HCT116 (cell line): ENCODE measurements at regions not wholly inside any gene's neighbourhood (a gene's known extent, or its start where the extent isn't known, plus 50 kb on each side); places are given as distances from the start of the nearest gene placed in this dataset.

ENCODE experiments used
- CBX3 ChIP-seq: IDR thresholded peaks from 2 replicates; pipeline ENCODE4 v1.6.1; 2012; ENCODE audit warnings: low read depth
- EZH2phosphoT487 ChIP-seq: fragments of 200-600 bp; IDR thresholded peaks from 2 replicates; pipeline ENCODE4 v1.6.1; 2018; ENCODE audit warnings: antibody characterized with exemption, borderline replicate concordance
- FOSL1 ChIP-seq: IDR thresholded peaks from 2 replicates; pipeline ENCODE4 v1.6.1; 2012; ENCODE audit warnings: low read depth
- POLR2A ChIP-seq: IDR thresholded peaks from 2 replicates; pipeline ENCODE4 v1.7.0; 2011; ENCODE audit warnings: borderline replicate concordance; ENCODE audit not compliant: insufficient read depth, insufficient read length; ENCODE audit errors: extremely low read depth
- POLR2AphosphoS5 ChIP-seq: IDR thresholded peaks from 2 replicates; pipeline ENCODE4 v1.6.1; 2011; ENCODE audit warnings: mild to moderate bottlenecking, low read depth, low read length, moderate library complexity
- RAD21 ChIP-seq: IDR thresholded peaks from 2 replicates; pipeline ENCODE4 v1.6.1; 2012; ENCODE audit warnings: low read depth, mild to moderate bottlenecking
- SP1 ChIP-seq: IDR thresholded peaks from 2 replicates; pipeline ENCODE4 v1.6.1; 2012; ENCODE audit warnings: low read depth
- SRF ChIP-seq: IDR thresholded peaks from 2 replicates; pipeline ENCODE4 v1.6.1; 2012; ENCODE audit warnings: low read depth
- YY1 ChIP-seq: IDR thresholded peaks from 2 replicates; pipeline ENCODE4 v1.6.1; 2011; ENCODE audit warnings: low read length, low read depth, moderate library complexity, mild to moderate bottlenecking; ENCODE audit not compliant: insufficient replicate concordance; ENCODE audit errors: extremely low read depth
- ZNF274 ChIP-seq: fragments of 200-500 bp; sonication (Bioruptor generic); IDR thresholded peaks from 2 replicates; pipeline ENCODE4 v1.6.1; 2014; ENCODE audit warnings: mild to moderate bottlenecking, low read depth, low read length, inconsistent platforms
- TF ChIP-seq, protein P1 (sequence below), 3 experiments: fragments of 200-600 bp in 1 of 3; sonication (generic) in 1 of 3; IDR thresholded peaks in 2 of 3; conservative IDR thresholded peaks in 1 of 3; 2 replicates each; pipeline ENCODE4 v1.5.1; 2012 to 2017; ENCODE audit warnings: low read depth in 2 of 3, low read length in 2 of 3, antibody characterized with exemption in 1 of 3, borderline replicate concordance in 1 of 3, control low read depth in 1 of 3, mild to moderate bottlenecking in 1 of 3, mixed read lengths in 1 of 3, mixed run types in 1 of 3, moderate library complexity in 1 of 3; ENCODE audit not compliant: insufficient read depth in 1 of 3

DNA sequence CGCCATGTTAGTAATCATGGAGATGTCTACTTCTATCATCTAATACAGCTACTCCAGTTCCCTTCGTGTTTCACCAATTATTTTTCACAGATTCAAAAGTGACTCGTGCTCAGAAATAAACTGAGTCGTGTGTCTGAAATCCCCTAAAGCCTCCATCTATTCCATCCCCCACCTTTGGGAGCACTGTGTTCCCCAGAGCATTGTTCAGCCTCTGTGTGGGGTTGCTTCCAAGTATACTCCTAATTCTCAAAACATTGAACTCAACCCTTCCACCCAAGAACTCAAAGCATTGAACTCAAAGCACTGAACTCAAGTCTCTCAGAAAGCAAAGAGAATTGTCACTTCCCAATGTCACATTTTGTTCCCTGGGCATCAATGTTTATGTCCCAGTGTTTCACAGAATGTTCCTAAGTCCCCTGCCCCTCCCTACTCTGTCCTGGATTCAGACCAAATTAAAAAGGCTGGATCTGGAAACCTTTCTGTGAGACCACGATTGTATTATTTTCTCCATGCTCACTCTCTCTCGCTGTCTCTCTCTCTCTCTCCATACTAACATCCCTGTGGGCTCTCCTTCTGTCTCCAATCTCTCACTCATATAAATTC is 138.5 kb upstream of the QRFPR start:
- TF ChIP-seq RAD21 (no peak), SP1 (no peak), YY1 (no peak), EZH2phosphoT487 (no peak), POLR2A (no peak), POLR2AphosphoS5 (no peak), CBX3 (no peak), FOSL1 (no peak), SRF (no peak), ZNF274 (no peak)
- TF ChIP-seq, protein P1, sequence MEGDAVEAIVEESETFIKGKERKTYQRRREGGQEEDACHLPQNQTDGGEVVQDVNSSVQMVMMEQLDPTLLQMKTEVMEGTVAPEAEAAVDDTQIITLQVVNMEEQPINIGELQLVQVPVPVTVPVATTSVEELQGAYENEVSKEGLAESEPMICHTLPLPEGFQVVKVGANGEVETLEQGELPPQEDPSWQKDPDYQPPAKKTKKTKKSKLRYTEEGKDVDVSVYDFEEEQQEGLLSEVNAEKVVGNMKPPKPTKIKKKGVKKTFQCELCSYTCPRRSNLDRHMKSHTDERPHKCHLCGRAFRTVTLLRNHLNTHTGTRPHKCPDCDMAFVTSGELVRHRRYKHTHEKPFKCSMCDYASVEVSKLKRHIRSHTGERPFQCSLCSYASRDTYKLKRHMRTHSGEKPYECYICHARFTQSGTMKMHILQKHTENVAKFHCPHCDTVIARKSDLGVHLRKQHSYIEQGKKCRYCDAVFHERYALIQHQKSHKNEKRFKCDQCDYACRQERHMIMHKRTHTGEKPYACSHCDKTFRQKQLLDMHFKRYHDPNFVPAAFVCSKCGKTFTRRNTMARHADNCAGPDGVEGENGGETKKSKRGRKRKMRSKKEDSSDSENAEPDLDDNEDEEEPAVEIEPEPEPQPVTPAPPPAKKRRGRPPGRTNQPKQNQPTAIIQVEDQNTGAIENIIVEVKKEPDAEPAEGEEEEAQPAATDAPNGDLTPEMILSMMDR (IDR thresholded peaks at IDR 0.05 in 2 of 3, conservative IDR thresholded peaks at IDR 0.05 in 1 of 3; ENCODE audit: borderline replicate concordance in 1 of 3, insufficient read depth in 1 of 3, low read depth in 2 of 3, low read length in 2 of 3): no peak
